K562 (cell line): ENCODE measurements at regions not wholly inside any gene's neighbourhood (a gene's known extent, or its start where the extent isn't known, plus 50 kb on each side); places are given as distances from the start of the nearest gene placed in this dataset.

Experiments used
- ATAC-seq: fragments of 200-7000 bp; cut with Tn5 transposase; 3 replicates; pipeline ENCODE4 v1.9.1; 2020; ENCODE audit warnings: moderate library complexity
- BruUV-seq: library from RNA; stranded (reverse); fragments of 400-500 nt; replicated peaks from 2 replicates; lab custom pipeline; 2021; lab: Mats Ljungman, UMichigan
- CTCF ChIA-PET: fragments of 300-600 bp; formaldehyde crosslinking; extraction: SDS; loops from one replicate; lab custom pipeline; 2021; ENCODE audit warnings: low intra/inter-chr PET ratio; lab: Yijun Ruan, JAX
- POLR2A ChIA-PET: fragments of 300-600, 350-650 bp; sonication (Branson Sonifier 250); formaldehyde crosslinking; extraction: SDS; loops from one replicate; lab custom pipeline; 2021; ENCODE audit warnings: antibody characterized with exemption, inconsistent platforms; lab: Yijun Ruan, JAX
- DNase-seq, 4 experiments: peaks; one replicate each; pipeline versions ENCODE4 v3.0.0 to v3.0.0-alpha.2; 2011 to 2018; ENCODE audit warnings: low spot score in 3 of 4, mixed read lengths in 3 of 4; ENCODE audit errors: extremely low read depth in 1 of 4
- FAIRE-seq: peaks from 2 replicates; lab custom pipeline; 2011; peaks lifted over from hg19 to GRCh38; lab: Jason Lieb, UNC
- H2AFZ ChIP-seq: 2 replicates; pipeline ENCODE4 v1.6.0; 2011; ENCODE audit warnings: low read depth, low read length, control low read depth, inconsistent platforms
- H3K27ac ChIP-seq: fragments of 200-600 bp; 3 replicates; pipeline ENCODE4 v1.8.0; 2011; ENCODE audit warnings: low read depth, mild to moderate bottlenecking, control low read depth, inconsistent platforms, low read length, moderate library complexity, mixed read lengths; ENCODE audit errors: extremely low read depth
- H3K27me3 ChIP-seq, 2 experiments: fragments of 300-600 bp in 1 of 2; 2 replicates in 1 of 2; 3 replicates in 1 of 2; pipeline versions ENCODE4 v1.6.0 to v1.8.0; 2011; ENCODE audit warnings: inconsistent platforms in 2 of 2, low read length in 2 of 2, mild to moderate bottlenecking in 1 of 2, mixed read lengths in 1 of 2, moderate library complexity in 1 of 2; ENCODE audit not compliant: control insufficient read depth in 2 of 2, insufficient read depth in 2 of 2
- H3K36me3 ChIP-seq: fragments of 300-600 bp; 3 replicates; pipeline ENCODE4 v1.8.0; 2011; ENCODE audit warnings: mild to moderate bottlenecking, low read length, inconsistent platforms; ENCODE audit not compliant: control insufficient read depth, insufficient read depth
- H3K4me1 ChIP-seq, 2 experiments: fragments of 200-600 bp in 1 of 2; replicated peaks in 1 of 2; 2 replicates in 1 of 2; 3 replicates in 1 of 2; pipeline versions ENCODE4 v1.5.1 to v1.8.0; 2011; ENCODE audit warnings: inconsistent platforms in 2 of 2, low read length in 2 of 2, mild to moderate bottlenecking in 1 of 2, mixed read lengths in 1 of 2, moderate library complexity in 1 of 2; ENCODE audit not compliant: control insufficient read depth in 2 of 2, insufficient read depth in 2 of 2
- H3K4me2 ChIP-seq: 2 replicates; pipeline ENCODE4 v1.6.1; 2011; ENCODE audit warnings: low read length, control low read depth, inconsistent platforms, mixed read lengths; ENCODE audit not compliant: insufficient read depth
- H3K4me3 ChIP-seq: fragments of 200-600 bp; sonication (generic), shearing (Covaris generic); 2 replicates; pipeline ENCODE4 v1.5.1; 2016; ENCODE audit warnings: control low read depth, inconsistent platforms
- H3K79me2 ChIP-seq: fragments of 200-600 bp; 3 replicates; pipeline ENCODE4 v1.8.0; 2011; ENCODE audit warnings: low read length, inconsistent platforms; ENCODE audit not compliant: control insufficient read depth, insufficient read depth
- H3K9ac ChIP-seq, 2 experiments: 2 replicates each; pipeline versions ENCODE4 v1.6.0 to v1.6.1; 2011; ENCODE audit warnings: low read depth in 2 of 2, low read length in 2 of 2, control low read depth in 1 of 2, inconsistent platforms in 1 of 2, mild to moderate bottlenecking in 1 of 2, mixed read lengths in 1 of 2; ENCODE audit not compliant: insufficient read depth in 1 of 2
- H3K9me1 ChIP-seq: one replicate; pipeline ENCODE4 v1.6.0; 2011; ENCODE audit warnings: inconsistent platforms, mild to moderate bottlenecking, low read length, moderate library complexity; ENCODE audit not compliant: control insufficient read depth, insufficient read depth
- H3K9me3 ChIP-seq: replicated peaks from 2 replicates; pipeline ENCODE4 v1.5.1; 2011; ENCODE audit warnings: low read depth, low read length, inconsistent platforms; ENCODE audit not compliant: control insufficient read depth, insufficient read depth
- H4K20me1 ChIP-seq: replicated peaks from 2 replicates; pipeline ENCODE4 v1.6.1; 2011; ENCODE audit warnings: low read length, inconsistent platforms, mixed read lengths; ENCODE audit not compliant: control insufficient read depth, insufficient read depth
- E2F3 ChIP-seq: fragments of 250-450 bp; sonication (Bioruptor Pico); IDR thresholded peaks from 2 replicates; pipeline ENCODE4 v1.4.0; 2020; ENCODE audit warnings: mild to moderate bottlenecking
- EWSR1 ChIP-seq: fragments of 450-650 bp; IDR thresholded peaks from 2 replicates; pipeline ENCODE4 v1.6.1; 2018; ENCODE audit warnings: borderline replicate concordance, mild to moderate bottlenecking, low read depth, moderate library complexity; ENCODE audit not compliant: partially characterized antibody
- FOXM1 ChIP-seq, 2 experiments: fragments of 450-650 bp in 1 of 2; sonication (generic) in 1 of 2; formaldehyde crosslinking in 1 of 2; IDR thresholded peaks; 2 replicates each; pipeline versions ENCODE4 v1.6.1 to v1.9.0; 2017 to 2022; ENCODE audit warnings: low read depth in 2 of 2, mild to moderate bottlenecking in 2 of 2, missing genetic modification reagents in 1 of 2, moderate library complexity in 1 of 2
- HNRNPLL ChIP-seq: fragments of 200-400 bp; formaldehyde crosslinking; IDR thresholded peaks from 2 replicates; pipeline ENCODE4 v1.6.1; 2017; ENCODE audit warnings: low read length, low read depth, mild to moderate bottlenecking; ENCODE audit not compliant: poor library complexity, severe bottlenecking
- MAZ ChIP-seq, 2 experiments: fragments of 450-650 bp in 1 of 2; sonication (generic) in 1 of 2; formaldehyde crosslinking; IDR thresholded peaks in 1 of 2; conservative IDR thresholded peaks in 1 of 2; 2 replicates each; pipeline versions ENCODE4 v1.4.0 to v1.5.0; 2020; ENCODE audit warnings: mild to moderate bottlenecking in 1 of 2, missing genetic modification reagents in 1 of 2
- MEF2D ChIP-seq: conservative IDR thresholded peaks from 2 replicates; pipeline ENCODE4 v1.6.1; 2016; ENCODE audit warnings: low read depth, missing genetic modification characterization, missing compliant biosample characterization
- NFATC3 ChIP-seq: fragments of 450-650 bp; IDR thresholded peaks from 2 replicates; pipeline ENCODE4 v1.6.1; 2017; ENCODE audit warnings: mild to moderate bottlenecking
- PML ChIP-seq: IDR thresholded peaks from 2 replicates; pipeline ENCODE4 v1.6.1; 2012; ENCODE audit warnings: low read length, inconsistent platforms
- SETDB1 ChIP-seq: IDR thresholded peaks from one replicate; pipeline ENCODE4 v1.6.1; 2012; ENCODE audit warnings: low read length, control low read depth, inconsistent platforms
- TAF7 ChIP-seq: fragments of 450-650 bp; IDR thresholded peaks from 2 replicates; pipeline ENCODE4 v1.6.1; 2016; ENCODE audit warnings: missing genetic modification characterization, missing compliant biosample characterization
- ZBTB1 ChIP-seq: sonication (generic); formaldehyde crosslinking; IDR thresholded peaks from 2 replicates; pipeline ENCODE4 v1.8.1; 2023; ENCODE audit warnings: missing genetic modification reagents, low read depth, mild to moderate bottlenecking, borderline replicate concordance
- ZFP1 ChIP-seq: fragments of 450-650 bp; formaldehyde crosslinking; IDR thresholded peaks from 2 replicates; pipeline ENCODE4 v1.4.0; 2020; ENCODE audit warnings: mild to moderate bottlenecking, mixed read lengths
- ZNF431 ChIP-seq: sonication (generic); formaldehyde crosslinking; IDR thresholded peaks from 2 replicates; pipeline ENCODE4 v1.8.0; 2022; ENCODE audit warnings: mild to moderate bottlenecking, missing genetic modification reagents
- ZNF79 ChIP-seq: fragments of 250-450 bp; sonication (Bioruptor Pico); IDR thresholded peaks from 2 replicates; pipeline ENCODE4 v1.4.0; 2020; ENCODE audit warnings: low read depth, mild to moderate bottlenecking, moderate library complexity
- WGBS: fragments of 100-300 bp; shearing (Covaris generic); methylation state at CpG from one replicate; pipeline ENCODE4 v1.1.6; 2016; ENCODE audit warnings: low coverage, mixed read lengths; ENCODE audit not compliant: insufficient coverage; ENCODE audit errors: missing lambda C conversion rate; 5-methylcytosine and 5-hydroxymethylcytosine counted together
- in situ Hi-C: fragments of 300-500 bp; cut with MboI; formaldehyde crosslinking; loops from 4 replicates; pipeline ENCODE4 v1.15.0; 2018; ENCODE audit warnings: inconsistent platforms, mixed read lengths
- intact Hi-C: fragments of 100-400 bp; cut with micrococcal nuclease; formaldehyde crosslinking; loops from 2 replicates; pipeline ENCODE4 v1.14.2; 2022
- TF ChIP-seq, protein P1 (sequence below): fragments of 450-650 bp; formaldehyde crosslinking; IDR thresholded peaks from 2 replicates; pipeline ENCODE4 v1.4.0; 2020; ENCODE audit warnings: mild to moderate bottlenecking, moderate library complexity
- TF ChIP-seq, protein P2 (sequence below): fragments of 250-450 bp; sonication (Bioruptor Pico); IDR thresholded peaks from 2 replicates; pipeline ENCODE4 v1.5.0; 2021

DNA sequence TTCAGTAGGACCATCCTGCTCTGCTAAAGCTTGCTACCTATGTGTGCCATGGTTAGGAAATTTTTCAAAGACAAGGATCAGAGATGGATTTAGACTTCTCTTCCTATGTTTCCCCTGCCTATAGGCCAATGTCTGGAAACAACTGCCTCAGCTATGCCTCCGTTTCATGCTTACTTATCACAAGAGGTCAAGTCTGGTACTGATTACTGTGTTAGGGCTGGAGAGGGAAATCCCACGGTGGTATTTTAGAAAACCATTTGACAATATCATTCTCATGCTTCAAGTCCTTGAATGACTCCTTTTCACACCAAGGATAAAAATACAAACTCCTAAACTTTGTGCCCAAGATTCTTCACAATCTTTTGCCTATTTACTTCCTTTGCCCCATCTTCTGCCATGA, 484.3 kb downstream of the DHX35 start:
- FAIRE-seq (no peak), ATAC-seq (no peak), DNase-seq (no peak)
- in situ Hi-C loops (no loop called here), intact Hi-C loops (no loop called here)
- Histone ChIP-seq H3K4me1 (no peaks in the 10 kb centered on the region), H3K4me2 (no peak overlapping the region), H3K79me2 (no peaks in the 10 kb centered on the region), H3K27me3 (no peaks in the 10 kb centered on the region), H4K20me1 (no peaks in the 10 kb centered on the region), H3K27ac (no peak overlapping the region), H3K36me3 (no peaks in the 10 kb centered on the region), H3K9me1 (no peaks in the 10 kb centered on the region), H3K9me3 (no peaks in the 10 kb centered on the region), H2AFZ (no peak overlapping the region), H3K4me3 (no peak overlapping the region), H3K9ac (no peak overlapping the region)
- whole genome bisulfite sequencing = 0% methylated on average over 2 of the region's 2 CpGs
- ChIA-PET POLR2A (no interaction called here), CTCF (no interaction called here)
- no TSS peak for BruUV-seq
- TF ChIP-seq NFATC3 = no peak
- no peak for TF ChIP-seq PML
- TF ChIP-seq ZNF431 (CRISPR knock-in tag) = no peak
- no peak for TF ChIP-seq ZBTB1 (CRISPR knock-in tag)

DNA sequence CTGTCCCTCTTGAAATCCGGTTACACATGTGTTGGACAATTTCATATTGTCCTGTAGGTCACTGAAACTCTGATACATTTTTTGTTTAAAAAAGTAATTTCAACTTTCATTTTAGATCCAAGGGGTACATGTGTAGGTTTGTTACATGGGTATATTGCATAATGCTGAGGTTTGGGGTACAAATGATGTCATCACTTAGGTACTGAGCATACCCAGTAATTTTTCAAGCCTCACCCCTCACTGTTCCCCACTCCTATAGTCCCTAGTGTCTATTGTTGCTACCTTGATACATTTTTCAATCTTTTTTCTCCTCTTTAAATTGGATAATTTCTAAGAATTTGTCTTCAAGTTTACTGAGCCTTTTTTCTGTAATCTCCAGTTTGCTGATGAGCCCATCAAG, 483.0 kb downstream of the DHX35 start:
- no peaks in the 10 kb centered on the region for H3K9me3 ChIP-seq
- ATAC-seq (no peak), FAIRE-seq (no peak), DNase-seq (no peak)
- no peak overlapping the region for H3K4me3 ChIP-seq
- H3K27ac ChIP-seq = no peak overlapping the region
- no peak overlapping the region for H3K4me2 ChIP-seq
- no TSS peak for BruUV-seq
- ChIA-PET CTCF (no interaction called here), POLR2A (interaction anchor here (0.6 kb wide), 1 partner anchor 150 kb away, joined by 4 read pairs; no protein-coding TSS in a partner anchor)
- no peaks in the 10 kb centered on the region for H4K20me1 ChIP-seq
- H3K79me2 ChIP-seq = no peaks in the 10 kb centered on the region
- H3K36me3 ChIP-seq = no peaks in the 10 kb centered on the region
- no peak overlapping the region for H2AFZ ChIP-seq
- H3K9me1 ChIP-seq = no peaks in the 10 kb centered on the region
- H3K27me3 ChIP-seq = no peaks in the 10 kb centered on the region
- WGBS = 0% methylated on average over 1 of the region's 1 CpG
- H3K4me1 ChIP-seq = no peaks in the 10 kb centered on the region
- intact Hi-C loops = no loop called here
- H3K9ac ChIP-seq = no peak overlapping the region
- in situ Hi-C loops = no loop called here
- TF ChIP-seq SETDB1 (no peak), ZFP1 (CRISPR knock-in tag) (no peak), MAZ (CRISPR knock-in tag; conservative IDR thresholded peaks at IDR 0.05 in 1 of 2, IDR thresholded peaks at IDR 0.05 in 1 of 2) (no peak), E2F3 (no peak), ZNF79 (CRISPR knock-in tag) (no peak), FOXM1 (IDR thresholded peaks at IDR 0.05; ENCODE audit: low read depth) (no peak), FOXM1 (CRISPR knock-in tag; IDR thresholded peaks at IDR 0.05; ENCODE audit: low read depth) (no peak), EWSR1 (no peak), HNRNPLL (no peak), MEF2D (tag) (no peak), TAF7 (tag) (no peak)
- TF ChIP-seq, protein P1, sequence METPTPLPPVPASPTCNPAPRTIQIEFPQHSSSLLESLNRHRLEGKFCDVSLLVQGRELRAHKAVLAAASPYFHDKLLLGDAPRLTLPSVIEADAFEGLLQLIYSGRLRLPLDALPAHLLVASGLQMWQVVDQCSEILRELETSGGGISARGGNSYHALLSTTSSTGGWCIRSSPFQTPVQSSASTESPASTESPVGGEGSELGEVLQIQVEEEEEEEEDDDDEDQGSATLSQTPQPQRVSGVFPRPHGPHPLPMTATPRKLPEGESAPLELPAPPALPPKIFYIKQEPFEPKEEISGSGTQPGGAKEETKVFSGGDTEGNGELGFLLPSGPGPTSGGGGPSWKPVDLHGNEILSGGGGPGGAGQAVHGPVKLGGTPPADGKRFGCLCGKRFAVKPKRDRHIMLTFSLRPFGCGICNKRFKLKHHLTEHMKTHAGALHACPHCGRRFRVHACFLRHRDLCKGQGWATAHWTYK (CRISPR knock-in tag) = no peak
- TF ChIP-seq, protein P2, sequence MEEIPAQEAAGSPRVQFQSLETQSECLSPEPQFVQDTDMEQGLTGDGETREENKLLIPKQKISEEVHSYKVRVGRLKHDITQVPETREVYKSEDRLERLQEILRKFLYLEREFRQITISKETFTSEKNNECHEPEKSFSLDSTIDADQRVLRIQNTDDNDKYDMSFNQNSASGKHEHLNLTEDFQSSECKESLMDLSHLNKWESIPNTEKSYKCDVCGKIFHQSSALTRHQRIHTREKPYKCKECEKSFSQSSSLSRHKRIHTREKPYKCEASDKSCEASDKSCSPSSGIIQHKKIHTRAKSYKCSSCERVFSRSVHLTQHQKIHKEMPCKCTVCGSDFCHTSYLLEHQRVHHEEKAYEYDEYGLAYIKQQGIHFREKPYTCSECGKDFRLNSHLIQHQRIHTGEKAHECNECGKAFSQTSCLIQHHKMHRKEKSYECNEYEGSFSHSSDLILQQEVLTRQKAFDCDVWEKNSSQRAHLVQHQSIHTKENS (CRISPR knock-in tag) = no peak
